Progenitor cell of endocrine pancreas (in vitro differentiated cells): ENCODE measurements at regions not wholly inside any gene's neighbourhood (a gene's known extent, or its start where the extent isn't known, plus 50 kb on each side); places are given as distances from the start of the nearest gene placed in this dataset.

Experiments used
- DNase-seq: peaks from one replicate; pipeline ENCODE4 v3.0.0; 2021; ENCODE audit warnings: low spot score; ENCODE audit not compliant: unreplicated experiment
- H3K27ac Mint-ChIP-seq: 2 replicates; pipeline ENCODE4 v1.8.0; 2021; ENCODE audit warnings: mild to moderate bottlenecking, moderate library complexity, mixed read lengths
- H3K27me3 Mint-ChIP-seq: 2 replicates; pipeline ENCODE4 v1.8.0; 2021; ENCODE audit warnings: mixed read lengths
- H3K36me3 Mint-ChIP-seq: 2 replicates; pipeline ENCODE4 v1.8.0; 2022; ENCODE audit warnings: mixed read lengths; ENCODE audit not compliant: insufficient read depth
- H3K4me1 Mint-ChIP-seq: 2 replicates; pipeline ENCODE4 v1.8.0; 2021; ENCODE audit warnings: low read depth, mixed read lengths
- H3K4me3 Mint-ChIP-seq: 2 replicates; pipeline ENCODE4 v1.8.0; 2021; ENCODE audit warnings: low read depth, mild to moderate bottlenecking, moderate library complexity, mixed read lengths
- H3K9me3 Mint-ChIP-seq: 2 replicates; pipeline ENCODE4 v1.8.0; 2021; ENCODE audit warnings: low read depth, mixed read lengths
- CTCF ChIP-seq: fragments of 200-600 bp; sonication (generic); IDR thresholded peaks from one replicate; pipeline ENCODE4 v1.5.0; 2021; ENCODE audit warnings: antibody characterized with exemption, mild to moderate bottlenecking; ENCODE audit not compliant: unreplicated experiment

GRCh38 chr1:98471633-98472032 is 189.9 kb upstream of the SNX7 start:
- no peaks in the 10 kb centered on the region for H3K27me3 Mint-ChIP-seq
- H3K4me1 Mint-ChIP-seq = peaks cover 13% of the 10 kb centered on the region
- no peaks in the 10 kb centered on the region for H3K9me3 Mint-ChIP-seq
- DNase-seq = no peak
- no peak overlapping the region for H3K4me3 Mint-ChIP-seq
- TF ChIP-seq CTCF = no peak
- H3K36me3 Mint-ChIP-seq = no peaks in the 10 kb centered on the region
- H3K27ac Mint-ChIP-seq = no peak overlapping the region

DNA sequence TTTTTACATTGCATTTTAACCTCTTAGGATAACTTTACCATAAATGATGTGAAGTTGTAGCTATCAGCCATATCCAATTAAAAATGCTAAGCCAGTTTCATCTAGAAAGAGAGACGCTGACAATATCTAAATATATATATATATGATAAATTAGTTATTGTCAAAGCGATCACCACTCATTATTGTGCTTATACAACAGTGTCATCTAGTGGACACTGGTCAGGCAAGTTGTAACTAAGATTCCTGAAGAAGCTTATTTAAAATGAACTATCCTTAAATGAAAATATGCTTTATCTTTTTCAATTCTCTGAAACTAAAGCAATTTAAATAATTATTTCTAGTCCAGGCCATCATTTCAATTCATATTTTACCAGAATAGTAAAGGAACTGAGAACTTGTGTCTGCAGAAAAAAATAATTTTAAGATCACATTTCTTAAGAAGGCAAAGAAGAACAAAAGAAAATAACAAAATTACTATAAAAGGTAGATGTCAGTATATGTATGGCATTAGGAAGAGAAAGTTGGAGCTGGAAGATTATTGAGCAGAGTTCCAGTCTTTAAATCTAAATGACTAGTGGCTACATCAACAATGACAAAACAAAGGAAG is 193.3 kb upstream of the SNX7 start:
- Mint-ChIP-seq H3K4me3 (no peak overlapping the region), H3K36me3 (no peaks in the 10 kb centered on the region), H3K27ac (no peak overlapping the region), H3K4me1 (peaks cover 26% of the 10 kb centered on the region), H3K9me3 (no peaks in the 10 kb centered on the region), H3K27me3 (no peaks in the 10 kb centered on the region)
- TF ChIP-seq CTCF = peak; percentile 91
- no peak for DNase-seq

- no peak overlapping the region for H3K27ac Mint-ChIP-seq
- peaks cover 26% of the 10 kb centered on the region for H3K4me1 Mint-ChIP-seq
- DNase-seq = no peak
- no peak for TF ChIP-seq CTCF
- no peak overlapping the region for H3K4me3 Mint-ChIP-seq
- H3K9me3 Mint-ChIP-seq = no peaks in the 10 kb centered on the region
- no peaks in the 10 kb centered on the region for H3K27me3 Mint-ChIP-seq
- H3K36me3 Mint-ChIP-seq = no peaks in the 10 kb centered on the region
Measured at GRCh38 chr1:98467586-98467985, 193.9 kb upstream of the SNX7 start.

DNA sequence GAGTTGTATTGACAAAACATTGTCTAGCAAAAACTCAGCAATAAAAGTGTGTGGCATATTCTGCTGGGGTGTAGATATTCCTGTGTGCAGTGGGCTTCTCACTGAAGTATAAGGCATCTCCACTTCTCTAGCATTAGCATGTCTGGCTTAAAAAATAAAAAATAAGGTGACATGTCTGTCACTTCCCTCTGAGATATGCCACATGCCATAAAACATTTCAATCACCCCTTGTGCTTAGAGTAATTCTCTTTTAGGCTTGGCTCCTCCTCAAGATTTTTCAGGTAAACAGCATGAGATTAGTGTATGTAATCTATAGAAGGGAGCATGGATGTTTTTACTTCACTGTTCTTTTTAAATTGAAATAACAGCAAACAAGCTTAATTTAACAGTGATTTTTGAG is 194.4 kb upstream of the SNX7 start:
- TF ChIP-seq CTCF = no peak
- no peak for DNase-seq
- Mint-ChIP-seq H3K27ac (no peak overlapping the region), H3K36me3 (no peaks in the 10 kb centered on the region), H3K4me3 (no peak overlapping the region), H3K9me3 (no peaks in the 10 kb centered on the region), H3K27me3 (no peaks in the 10 kb centered on the region), H3K4me1 (peaks cover 28% of the 10 kb centered on the region)

DNA sequence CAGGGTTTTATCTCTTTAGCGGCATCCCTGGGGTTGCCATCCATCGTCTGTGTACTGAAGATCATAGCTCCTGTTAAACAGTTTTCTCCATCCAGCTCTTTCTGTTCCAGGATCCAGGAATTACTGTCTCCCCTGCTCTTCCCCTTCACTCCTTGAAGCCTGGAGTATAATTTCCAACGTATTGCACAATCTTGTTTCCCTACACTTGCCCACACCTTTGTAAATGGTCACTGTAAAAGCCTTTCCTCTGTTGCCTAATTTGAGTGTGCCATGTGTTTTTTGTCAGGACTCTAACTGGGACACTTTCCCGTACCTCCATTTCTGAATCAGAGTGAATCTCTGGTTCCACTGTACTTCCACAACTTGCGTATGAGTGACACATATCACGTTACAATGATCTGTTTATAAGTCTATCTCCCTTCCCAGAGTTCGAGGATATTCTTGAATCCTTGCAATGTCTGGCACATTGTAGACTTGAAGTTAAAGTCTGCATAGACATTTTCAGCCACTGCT is 199.6 kb upstream of the SNX7 start:
- no peak for TF ChIP-seq CTCF
- Mint-ChIP-seq H3K27ac (no peak overlapping the region), H3K4me1 (peaks cover 60% of the 10 kb centered on the region)

More for the DNA sequence above, 199.6 kb upstream of the SNX7 start:
- H3K36me3 Mint-ChIP-seq = no peaks in the 10 kb centered on the region
- DNase-seq = no peak
- no peak overlapping the region for H3K4me3 Mint-ChIP-seq
- H3K9me3 Mint-ChIP-seq = no peaks in the 10 kb centered on the region
- H3K27me3 Mint-ChIP-seq = no peaks in the 10 kb centered on the region
